Fibroblast of skin of right biceps (primary cell): ENCODE measurements at regions not wholly inside any gene's neighbourhood (a gene's known extent, or its start where the extent isn't known, plus 50 kb on each side); places are given as distances from the start of the nearest gene placed in this dataset.

Experiments
- DNase-seq: peaks from one replicate; pipeline ENCODE4 v3.0.0-alpha.2; 2013

DNA sequence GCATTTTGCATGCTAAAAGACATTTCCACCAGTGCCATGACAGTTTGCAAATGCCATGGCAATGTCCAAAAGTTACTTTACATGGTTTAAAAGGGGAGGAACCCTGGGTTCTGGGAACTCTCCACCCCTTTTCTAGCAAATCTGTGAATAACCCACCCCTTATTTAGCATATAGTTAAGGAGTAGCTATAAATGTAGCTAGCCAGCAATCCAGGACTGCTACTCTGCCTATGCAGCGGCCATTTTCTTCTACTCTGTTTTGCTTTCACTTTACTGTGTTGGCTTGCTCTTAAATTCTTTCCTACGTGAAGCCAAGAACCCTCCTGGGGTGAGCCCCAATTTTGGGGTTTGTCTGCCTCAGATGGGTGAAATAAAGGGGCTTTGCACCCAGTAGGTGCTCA lies 141.0 kb downstream of the PTPN11 start:
- DNase-seq: no peak

DNA sequence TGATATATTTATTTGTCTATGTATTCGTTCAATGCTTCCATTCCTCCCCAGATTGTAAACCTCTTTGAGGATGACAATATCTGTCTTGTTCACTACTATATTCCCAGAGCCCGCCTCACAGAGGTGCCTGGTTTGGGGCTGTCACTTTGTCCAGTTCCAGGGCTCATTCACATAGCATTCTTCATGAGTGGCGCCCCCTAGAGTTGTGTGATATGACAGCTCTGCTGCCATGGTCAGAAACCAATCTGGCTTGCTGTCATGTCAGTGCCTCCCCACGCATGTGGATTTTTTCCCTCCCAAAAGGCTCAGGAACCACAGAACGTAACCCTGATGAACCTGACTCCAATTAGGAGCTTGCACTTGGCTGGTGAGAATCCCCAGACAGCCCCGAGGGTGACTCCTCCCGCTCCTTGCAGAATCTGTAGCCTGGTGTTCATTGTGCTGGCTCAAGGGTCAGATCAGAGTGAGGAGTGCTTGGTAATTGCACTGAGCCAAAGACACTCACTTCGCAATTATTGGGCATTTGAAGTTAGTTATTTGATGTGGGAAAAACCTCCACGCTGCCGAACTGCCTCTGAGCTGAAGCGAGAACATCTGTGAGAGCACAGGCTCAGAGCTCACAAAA lies 145.5 kb downstream of the PTPN11 start:
- no peak for DNase-seq

DNA sequence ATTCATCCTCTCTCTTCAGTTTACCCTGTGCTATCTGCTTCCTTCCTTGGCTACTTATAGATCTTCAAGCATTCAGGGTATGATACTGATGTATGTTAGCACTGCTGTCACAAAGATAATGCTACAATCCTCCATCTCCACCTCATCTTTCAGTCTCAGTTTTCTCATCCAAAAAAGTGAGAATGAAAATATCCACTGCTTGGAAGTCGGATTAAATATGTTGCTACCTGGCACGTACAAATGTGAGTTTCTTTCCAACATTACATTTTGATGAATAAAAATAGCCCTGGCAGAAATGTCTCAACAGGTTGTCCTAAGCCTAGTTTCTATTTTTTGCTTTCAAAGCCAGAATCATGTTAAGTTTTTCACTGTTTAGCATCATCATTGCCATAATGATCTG lies 149.9 kb downstream of the PTPN11 start:
- no peak for DNase-seq

DNA sequence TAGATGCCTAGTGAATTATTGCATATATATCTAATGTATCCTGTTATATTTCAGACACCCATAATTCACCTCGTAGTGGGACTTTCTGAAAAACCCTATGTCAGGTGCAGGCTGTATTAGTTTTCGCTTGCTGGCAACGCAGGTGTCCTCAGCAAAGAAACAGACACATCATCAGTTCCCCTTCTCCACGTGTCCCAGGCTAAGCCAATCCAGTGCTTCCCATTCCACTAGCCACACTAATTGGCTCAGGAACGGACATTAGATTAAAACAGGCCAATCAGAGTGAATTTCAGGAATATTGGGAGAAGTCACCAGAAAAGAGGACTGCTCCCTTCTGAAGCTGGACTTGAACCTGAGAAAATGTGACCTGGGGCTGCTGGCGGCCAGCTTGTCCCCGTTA lies 151.3 kb downstream of the PTPN11 start:
- no peak for DNase-seq

DNA sequence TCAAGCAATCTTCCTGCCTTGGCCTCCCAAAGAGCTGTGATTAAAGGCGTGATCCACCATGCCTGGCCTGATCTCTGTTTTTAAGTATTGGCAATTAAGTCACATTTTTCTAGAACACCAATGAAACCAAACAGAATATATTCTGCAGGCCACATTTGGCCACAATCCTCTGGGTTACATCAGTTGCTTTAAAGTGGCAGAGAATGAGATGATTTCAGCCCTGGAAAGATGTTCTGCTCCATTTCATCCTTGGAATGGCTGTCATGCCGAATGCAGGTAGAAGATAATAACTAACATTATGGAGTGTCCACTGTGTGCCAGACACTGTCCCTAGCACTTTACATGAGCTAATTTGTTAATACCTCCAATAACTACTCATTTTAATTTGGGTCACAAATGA lies 154.4 kb downstream of the PTPN11 start:
- DNase-seq: no peak

DNA sequence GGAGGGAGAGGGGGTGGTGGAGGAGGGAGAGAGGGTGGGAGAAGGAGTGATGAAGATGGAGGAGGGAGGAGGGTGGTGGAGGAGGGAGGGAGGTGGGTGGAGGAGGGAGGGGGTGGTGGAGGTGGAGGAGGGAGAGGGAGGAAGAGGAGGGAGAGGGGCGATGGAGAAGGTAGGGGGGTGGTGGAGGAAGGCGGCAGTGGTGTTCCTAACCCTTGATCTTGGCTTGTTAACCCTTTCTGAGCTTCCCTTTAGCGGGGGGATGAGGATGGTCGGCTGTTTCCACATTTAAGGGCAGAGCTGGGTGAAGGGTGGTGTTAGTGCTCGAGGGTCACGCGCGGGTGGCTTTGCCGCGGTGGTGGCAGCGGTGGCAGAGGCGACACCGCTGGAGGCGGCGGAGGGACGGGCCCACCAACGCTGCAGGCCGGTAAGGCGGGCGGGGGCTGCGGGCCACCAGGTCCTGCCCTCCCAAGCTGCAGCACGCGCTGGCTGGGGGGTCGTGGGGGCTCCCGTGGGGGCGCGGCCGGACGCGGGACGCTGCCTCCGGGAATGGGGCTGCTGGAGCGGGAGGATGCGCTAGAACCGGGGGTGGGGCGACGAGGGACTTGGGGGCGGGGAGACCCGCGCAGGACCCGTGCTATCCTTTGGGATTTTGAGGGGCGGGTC lies 156.3 kb downstream of the PTPN11 start:
- no peak for DNase-seq

DNA sequence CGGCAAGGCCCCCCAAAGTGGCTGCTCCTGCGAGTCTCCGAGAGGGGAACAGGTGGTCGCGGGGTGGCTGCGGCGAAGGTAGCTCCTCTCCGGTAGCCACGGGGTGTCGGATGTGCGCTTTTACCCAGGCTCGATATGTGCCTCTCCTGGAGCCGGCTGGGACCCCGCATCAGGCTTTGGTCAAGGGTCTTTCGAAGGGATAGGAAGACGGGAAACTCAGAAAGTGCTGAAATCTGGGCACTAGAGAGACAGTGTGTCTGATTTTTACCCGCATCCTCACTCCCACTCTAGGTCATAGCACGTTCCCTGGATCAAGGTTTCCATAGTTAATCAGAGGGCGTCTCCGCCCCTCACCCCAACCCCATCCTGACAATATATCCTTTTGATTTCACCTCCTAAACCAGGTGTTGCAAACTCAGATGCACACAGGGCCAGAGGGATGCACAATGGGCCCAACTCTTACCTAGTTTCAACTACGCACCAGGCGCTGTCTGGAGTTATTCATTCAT lies 156.9 kb downstream of the PTPN11 start:
- no peak for DNase-seq

DNA sequence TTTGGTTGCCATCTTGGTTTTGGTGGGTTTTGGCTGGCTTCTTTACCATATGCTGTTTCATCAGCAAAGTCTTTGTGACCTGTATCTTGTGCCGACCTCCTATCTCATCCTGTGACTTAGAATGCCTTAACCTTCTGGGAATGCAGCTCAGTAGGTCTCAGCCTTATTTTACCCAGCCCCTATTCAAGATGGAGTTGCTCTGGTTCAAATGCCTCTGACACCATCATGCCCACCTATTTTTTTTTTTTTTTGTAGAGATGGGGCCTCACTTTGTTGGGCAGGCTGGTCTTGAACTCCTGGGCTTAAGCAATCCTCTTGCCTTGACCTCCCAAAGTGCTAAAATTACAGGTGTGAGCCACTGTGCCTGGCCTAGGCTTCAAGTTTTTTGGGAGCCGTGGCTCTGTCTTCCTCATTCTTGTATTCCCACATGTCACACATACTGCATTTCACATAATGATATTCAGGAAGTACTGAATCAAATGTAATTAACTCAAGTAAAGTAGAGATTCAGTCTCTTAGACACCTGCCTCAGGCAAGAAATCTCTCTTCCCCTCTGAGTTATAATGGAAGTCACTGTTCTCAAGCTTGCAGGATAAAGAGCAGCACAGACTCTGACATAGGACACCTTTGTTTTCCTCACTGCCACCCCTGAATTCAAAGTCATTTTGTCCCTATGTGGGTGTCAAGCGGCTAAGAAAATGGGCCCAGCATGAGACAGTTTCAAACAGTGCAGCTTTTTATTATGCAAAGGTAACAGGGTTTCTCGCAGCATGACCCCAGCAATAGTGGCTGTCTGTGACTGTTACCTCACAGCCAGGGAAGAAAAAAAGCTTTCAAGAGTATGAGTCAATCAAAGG lies 159.0 kb downstream of the PTPN11 start:
- no peak for DNase-seq

DNA sequence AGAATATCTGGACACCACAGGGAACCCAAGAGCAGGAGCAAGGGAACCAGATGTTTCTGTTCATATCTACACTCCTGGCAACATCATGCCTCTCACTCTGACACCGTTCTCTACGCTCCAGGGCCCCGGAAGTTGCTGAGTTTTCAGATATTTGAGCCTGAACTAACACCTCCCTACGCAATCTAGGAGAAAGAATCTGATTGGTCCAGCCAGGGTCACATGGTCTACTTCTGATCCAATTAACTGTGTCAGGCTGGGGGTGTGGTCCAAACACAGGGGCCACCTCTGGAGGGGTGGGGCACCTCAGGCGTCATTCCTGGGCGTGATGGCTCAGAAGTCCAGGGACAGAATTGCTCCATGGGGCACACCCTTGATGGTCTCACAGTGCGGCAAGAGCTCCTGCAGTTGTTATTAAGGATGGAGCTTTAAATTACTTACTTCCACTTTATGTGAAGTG lies 165.5 kb downstream of the PTPN11 start:
- DNase-seq: no peak

DNA sequence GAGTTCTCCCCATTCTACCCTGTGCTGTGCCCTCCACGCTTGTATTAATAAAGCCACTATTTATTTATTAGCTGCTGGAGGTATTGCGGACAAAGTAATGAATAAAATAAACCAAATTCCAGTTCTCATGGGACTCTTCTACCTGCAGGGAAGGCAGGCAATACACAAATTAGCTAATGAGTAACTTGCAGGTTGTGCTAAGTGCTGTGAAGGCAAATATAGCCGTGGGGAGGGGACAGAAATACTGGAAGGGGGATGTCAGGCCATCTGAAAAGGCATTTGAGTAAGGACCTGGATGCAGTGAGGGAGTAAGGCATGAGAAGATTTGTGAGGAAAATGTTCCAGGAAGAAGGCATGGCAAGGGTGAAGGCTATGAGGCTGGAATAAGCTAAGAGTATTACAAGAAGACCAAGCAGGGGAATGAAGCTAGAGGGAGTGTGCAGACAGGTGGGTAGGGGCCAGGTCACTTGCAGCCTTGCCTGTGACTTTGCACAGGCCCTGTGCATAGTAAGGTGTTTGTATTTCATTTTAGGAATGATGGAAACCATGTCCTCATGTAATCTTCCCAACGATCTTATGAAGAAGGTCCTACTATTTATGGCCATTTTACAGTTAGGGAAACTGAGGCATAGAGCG lies 167.5 kb downstream of the PTPN11 start:
- no peak for DNase-seq

DNA sequence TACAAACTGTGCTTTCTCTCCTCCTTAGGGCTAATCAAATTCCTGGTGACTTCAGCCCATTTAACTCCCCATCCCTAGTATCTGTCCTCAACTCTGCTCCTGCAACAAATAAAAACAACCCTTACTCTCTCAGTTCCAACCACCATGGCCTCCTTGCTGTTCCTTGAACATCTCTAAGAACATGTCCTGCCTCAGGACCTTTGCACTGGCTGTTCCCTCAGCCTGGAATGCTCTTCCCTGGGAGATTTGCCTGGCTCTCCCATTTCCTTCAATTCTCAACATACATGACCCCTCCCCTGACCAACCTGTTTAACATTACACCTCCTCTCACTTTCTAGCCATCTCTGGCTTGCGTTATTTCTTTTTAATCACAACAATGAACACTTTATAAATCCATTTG lies 170.5 kb downstream of the PTPN11 start:
- DNase-seq: no peak

DNA sequence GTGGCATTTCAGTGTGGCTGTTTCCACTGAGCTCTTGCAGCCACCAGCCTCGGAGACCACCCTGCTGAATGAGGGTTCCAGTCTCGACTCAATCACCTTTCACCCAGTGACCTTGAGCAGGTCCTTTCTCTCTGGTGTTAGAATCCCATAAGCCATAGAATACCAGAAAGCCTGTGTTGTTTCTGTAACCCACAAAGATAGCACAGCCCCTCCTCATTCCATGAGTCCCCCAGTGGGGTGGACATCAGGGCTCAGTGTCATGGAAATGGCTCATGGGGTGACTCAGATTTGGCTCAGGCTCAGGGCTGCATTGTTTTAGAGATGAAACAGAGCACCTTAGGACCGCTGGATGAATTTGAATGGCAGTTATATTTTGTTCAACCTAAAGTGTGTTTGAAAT lies 171.5 kb downstream of the PTPN11 start:
- no peak for DNase-seq

DNA sequence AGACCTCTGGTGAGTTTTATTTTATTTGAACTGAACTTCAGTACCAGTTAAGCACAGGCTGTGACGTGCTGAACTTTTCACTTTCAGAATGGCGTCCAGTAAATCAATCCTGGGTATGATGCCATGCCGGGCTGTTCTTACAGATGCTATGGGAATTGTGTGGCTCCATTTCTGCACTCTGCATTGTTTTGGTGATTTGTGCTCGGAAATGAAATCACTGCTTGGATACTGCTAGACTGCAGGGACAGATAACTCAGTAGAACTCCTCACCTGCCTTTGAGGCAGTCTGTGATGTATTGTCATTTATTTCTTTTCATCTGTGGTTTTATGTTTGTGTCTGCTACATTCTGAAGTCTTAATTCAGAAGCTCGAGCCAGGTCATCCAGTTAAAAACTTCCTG lies 172.7 kb downstream of the PTPN11 start:
- no peak for DNase-seq

DNA sequence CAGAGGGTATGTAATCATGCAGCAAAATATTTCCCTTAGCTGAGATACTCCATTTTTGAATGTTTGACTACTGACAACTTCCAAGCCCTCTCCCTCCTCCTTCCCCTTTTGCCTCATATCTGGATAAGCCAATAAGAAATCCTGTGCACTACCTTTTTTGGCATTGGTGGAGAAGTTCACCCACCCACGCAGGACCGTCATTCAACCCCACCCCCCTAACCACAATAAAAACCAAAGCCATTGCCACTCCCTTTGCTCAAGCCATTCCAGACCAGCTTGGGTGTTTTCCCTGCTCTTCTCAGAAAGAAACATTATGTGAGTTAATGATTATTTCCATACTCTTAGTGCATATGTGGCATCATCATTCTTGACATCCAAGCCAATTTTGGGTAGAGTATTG lies 176.7 kb downstream of the PTPN11 start:
- no peak for DNase-seq

DNA sequence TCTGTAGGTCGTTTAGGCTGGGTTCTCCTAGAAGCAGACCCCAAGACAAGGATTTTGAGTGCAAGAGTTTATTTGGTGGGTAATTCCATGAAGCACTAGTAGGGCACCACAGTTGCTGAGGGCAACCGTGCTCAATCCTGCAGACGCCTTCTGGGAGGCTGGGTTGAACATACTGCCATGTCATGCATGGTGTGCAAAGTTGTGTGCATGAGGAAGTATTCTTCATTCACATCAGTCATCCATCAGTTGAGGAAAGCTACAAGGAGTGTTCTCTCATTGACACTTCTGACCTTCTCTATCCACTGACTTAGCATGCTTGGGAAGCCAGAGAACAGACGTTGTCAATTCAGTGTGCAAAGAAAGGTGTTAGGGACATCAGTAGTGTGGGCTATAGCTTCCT lies 179.2 kb downstream of the PTPN11 start:
- DNase-seq: no peak

DNA sequence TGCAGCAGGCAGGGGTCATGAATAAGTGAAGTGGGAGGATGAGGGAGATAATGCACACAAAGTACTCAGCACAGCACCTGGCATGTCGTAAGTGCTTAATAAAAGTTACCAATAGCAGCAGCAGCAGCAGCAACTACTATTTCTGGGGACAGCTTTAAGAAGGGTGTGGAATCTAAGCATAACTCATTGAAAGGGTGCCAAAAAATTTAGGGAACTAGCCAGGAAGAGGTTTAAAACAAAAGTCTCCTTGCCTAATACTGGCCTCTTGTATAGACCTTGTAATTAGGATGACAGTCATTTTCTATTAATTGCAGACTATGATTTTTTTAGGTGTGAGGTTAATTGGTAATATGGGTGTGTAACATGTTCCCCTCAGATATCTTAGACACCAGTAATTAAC lies 179.9 kb downstream of the PTPN11 start:
- DNase-seq: no peak

DNA sequence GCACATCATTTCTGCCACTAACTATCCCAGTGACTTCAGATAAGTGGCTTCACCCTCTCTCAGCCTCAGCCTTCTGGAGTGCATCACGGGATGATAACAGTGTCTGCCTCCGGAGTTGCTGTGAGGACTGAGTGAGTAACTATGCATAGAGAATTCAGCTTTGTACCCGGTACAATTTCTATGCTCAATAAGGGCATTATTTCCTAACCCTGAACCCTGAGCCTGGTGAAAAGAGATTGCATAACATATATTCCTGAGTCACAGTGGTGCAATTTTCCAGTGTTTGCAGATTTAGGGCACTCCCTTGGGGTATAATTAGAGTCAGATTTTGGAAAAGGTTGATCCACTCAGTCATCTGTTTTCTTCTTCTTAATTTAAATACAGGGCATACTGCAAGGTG lies 181.1 kb downstream of the PTPN11 start:
- DNase-seq: no peak

DNA sequence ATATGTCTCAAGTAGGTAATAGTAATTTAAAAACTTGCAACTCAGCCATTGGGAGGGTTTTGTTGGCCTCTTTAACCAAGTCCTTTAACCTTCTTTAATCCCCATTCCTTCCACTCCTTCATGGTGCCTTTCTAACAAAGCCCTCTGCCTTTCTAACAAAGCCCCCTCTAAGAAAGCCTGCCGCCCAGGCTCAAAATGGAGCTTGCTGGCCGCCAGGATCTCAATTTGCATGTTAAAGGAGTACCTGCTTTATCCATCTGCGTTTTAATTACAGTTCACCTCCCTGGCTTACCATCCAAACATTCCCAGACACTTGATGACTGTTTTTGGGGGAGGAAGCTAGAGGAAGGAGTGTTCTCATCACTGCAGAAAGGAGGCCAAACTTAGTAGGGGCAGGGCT lies 183.4 kb downstream of the PTPN11 start:
- no peak for DNase-seq

DNA sequence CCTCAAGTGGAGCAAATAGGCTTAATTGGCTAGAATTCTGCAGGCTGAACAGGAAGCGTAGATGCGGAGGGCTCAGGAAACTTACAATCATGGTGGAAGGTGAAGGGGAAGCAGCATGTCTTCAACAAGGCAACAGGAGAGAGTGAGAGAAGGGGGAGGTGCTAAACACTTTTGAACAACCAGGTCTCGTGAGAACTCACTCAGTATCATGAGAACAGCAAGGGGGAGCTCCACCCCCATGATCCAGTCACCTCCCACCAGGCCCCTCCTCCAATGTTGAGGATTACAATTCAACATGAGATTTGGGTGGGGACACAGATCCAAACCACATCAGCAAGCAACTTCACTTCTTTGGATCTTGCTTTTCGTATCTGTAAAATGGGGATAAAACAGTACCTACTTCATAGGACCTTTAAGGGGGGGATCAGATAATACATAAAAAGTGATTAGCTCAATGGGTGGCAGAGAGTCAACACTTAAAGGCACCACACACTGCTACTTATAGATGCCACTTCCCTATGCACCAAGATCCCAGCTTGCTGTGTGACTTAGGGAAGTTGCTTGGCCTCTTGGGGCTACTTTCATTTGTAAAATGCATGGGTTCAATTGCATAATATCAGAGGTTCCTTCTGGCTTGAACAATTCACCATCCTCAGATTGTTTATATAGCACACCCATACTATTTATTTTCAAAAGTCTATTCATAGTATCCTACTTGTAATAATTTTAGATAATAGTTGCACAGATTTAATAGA lies 184.8 kb upstream of the RPH3A start:
- DNase-seq: no peak

DNA sequence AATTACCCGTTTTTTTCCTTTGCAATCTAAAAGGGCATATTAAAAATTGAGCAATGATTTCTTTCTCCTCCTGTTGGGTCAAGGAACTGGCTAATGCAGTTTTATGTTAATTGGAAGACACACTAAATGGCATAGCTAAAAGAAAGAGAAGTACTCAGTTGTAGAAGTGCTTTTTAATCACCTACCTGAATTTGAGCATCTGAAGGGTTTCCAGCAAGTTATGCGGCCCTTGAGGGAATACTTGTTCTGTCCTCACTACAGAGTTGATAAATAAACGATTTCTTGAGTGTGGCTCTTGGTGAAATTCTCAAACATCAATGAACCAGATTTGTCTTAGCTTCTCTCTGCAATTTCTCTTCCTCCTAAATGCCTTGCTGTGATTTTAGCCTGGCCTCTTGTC lies 184.1 kb upstream of the RPH3A start:
- DNase-seq: no peak

DNA sequence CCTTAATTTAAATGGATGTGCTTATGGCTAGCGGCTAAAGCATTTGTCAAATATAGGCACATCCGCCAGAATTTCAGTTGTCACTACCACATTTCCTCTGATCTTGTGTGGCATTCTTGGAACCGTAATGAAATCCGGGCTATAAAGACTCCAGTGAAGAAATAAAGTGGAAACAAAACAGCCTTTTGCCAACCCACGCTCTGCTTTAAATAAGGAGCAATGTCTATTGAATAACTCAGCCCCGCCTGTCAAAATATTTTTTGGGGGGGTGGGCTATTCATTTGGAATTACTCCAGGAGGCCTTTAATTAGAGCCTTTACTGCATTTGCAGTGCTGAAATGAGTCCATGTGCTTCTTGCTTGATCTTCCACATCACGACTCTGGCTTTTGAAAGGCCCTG lies 179.6 kb upstream of the RPH3A start:
- DNase-seq: no peak

DNA sequence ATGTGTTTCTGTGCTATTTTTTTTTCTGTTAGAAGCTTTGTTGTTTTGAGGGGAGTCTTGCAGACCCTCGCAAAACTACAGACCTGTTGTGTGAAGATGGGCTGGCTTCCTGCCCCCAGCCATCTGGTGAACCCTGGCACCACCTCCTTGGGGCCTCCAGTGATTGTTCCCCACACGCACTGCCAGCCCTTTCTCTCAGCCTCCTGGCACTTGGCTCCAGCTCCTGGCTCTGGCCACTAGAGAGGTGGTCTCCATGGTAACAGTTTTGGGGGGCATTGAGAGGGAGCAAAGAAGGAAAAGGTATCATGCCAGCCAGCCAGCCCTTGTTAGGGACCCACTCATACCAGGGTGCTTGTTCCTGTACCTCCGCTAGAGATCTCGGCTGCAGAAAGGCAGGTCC lies 176.4 kb upstream of the RPH3A start:
- no peak for DNase-seq
